Karpas-422 (cell line): ENCODE measurements at regions not wholly inside any gene's neighbourhood (a gene's known extent, or its start where the extent isn't known, plus 50 kb on each side); places are given as distances from the start of the nearest gene placed in this dataset.

Experiments used
- DNase-seq: peaks from one replicate; pipeline ENCODE4 v3.0.0-alpha.2; 2015
- H2AFZ ChIP-seq: fragments of 200-600 bp; sonication (generic); 2 replicates; pipeline ENCODE4 v1.6.1; 2014; ENCODE audit warnings: antibody characterized with exemption, low read length, mixed read lengths
- H3K27ac ChIP-seq: fragments of 200-600 bp; sonication (generic); 2 replicates; pipeline ENCODE4 v1.5.1; 2014; ENCODE audit warnings: mild to moderate bottlenecking, low read length, moderate library complexity
- H3K27me3 ChIP-seq: fragments of 200-600 bp; sonication (generic); 2 replicates; pipeline ENCODE4 v1.6.1; 2014; ENCODE audit warnings: low read length, mixed read lengths
- H3K36me3 ChIP-seq: fragments of 200-600 bp; sonication (generic); 2 replicates; pipeline ENCODE4 v1.6.1; 2014; ENCODE audit warnings: low read length, mixed read lengths; ENCODE audit not compliant: insufficient read depth
- H3K4me1 ChIP-seq: fragments of 200-600 bp; sonication (generic); 2 replicates; pipeline ENCODE4 v1.6.1; 2014; ENCODE audit warnings: mild to moderate bottlenecking, low read length, mixed read lengths
- H3K4me2 ChIP-seq: fragments of 200-600 bp; sonication (generic); 2 replicates; pipeline ENCODE4 v1.6.1; 2014; ENCODE audit warnings: low read length, low read depth, mild to moderate bottlenecking; ENCODE audit not compliant: poor library complexity, severe bottlenecking
- H3K4me3 ChIP-seq: fragments of 200-600 bp; sonication (generic); 2 replicates; pipeline ENCODE4 v1.5.1; 2014; ENCODE audit warnings: mild to moderate bottlenecking, antibody characterized with exemption, low read length, mixed read lengths
- H3K79me2 ChIP-seq: fragments of 200-600 bp; sonication (generic); 2 replicates; pipeline ENCODE4 v1.6.1; 2014; ENCODE audit warnings: mild to moderate bottlenecking, low read length, mixed read lengths
- H3K9ac ChIP-seq: fragments of 200-600 bp; sonication (generic); 2 replicates; pipeline ENCODE4 v1.6.0; 2014; ENCODE audit warnings: low read length
- H3K9me2 ChIP-seq: fragments of 200-600 bp; sonication (generic), shearing (Covaris generic); replicated peaks from 2 replicates; pipeline ENCODE4 v1.6.0; 2014; ENCODE audit warnings: mild to moderate bottlenecking, low read length, moderate library complexity; ENCODE audit not compliant: insufficient read depth
- H3K9me3 ChIP-seq: fragments of 300-700, 200-600 bp; sonication (generic); 2 replicates; pipeline ENCODE4 v1.6.1; 2014; ENCODE audit warnings: low read length, mixed read lengths
- H4K20me1 ChIP-seq: fragments of 200-600 bp; sonication (generic); 2 replicates; pipeline ENCODE4 v1.6.1; 2014; ENCODE audit warnings: mild to moderate bottlenecking, antibody characterized with exemption, low read length, low read depth; ENCODE audit not compliant: insufficient read depth

GRCh38 chrX:45731448-45731847 lies 530.8 kb upstream of the DIPK2B start:
- no peaks in the 10 kb centered on the region for H4K20me1 ChIP-seq
- H2AFZ ChIP-seq = no peak overlapping the region
- no peaks in the 10 kb centered on the region for H3K27me3 ChIP-seq
- no peak overlapping the region for H3K9ac ChIP-seq
- H3K4me1 ChIP-seq = no peaks in the 10 kb centered on the region
- no peak for DNase-seq
- no peak overlapping the region for H3K4me3 ChIP-seq
- no peaks in the 10 kb centered on the region for H3K79me2 ChIP-seq
- H3K9me3 ChIP-seq = no peaks in the 10 kb centered on the region
- no peak overlapping the region for H3K27ac ChIP-seq
- H3K4me2 ChIP-seq = no peak overlapping the region
- H3K9me2 ChIP-seq = no peaks in the 10 kb centered on the region
- H3K36me3 ChIP-seq = no peaks in the 10 kb centered on the region

- H4K20me1 ChIP-seq = no peaks in the 10 kb centered on the region
Measured at GRCh38 chrX:45727761-45728160, 527.1 kb upstream of the DIPK2B start.

GRCh38 chrX:45722471-45722870 lies 521.8 kb upstream of the DIPK2B start:
- Histone ChIP-seq H3K9me2 (no peaks in the 10 kb centered on the region), H3K27ac (no peak overlapping the region), H3K4me3 (no peak overlapping the region), H3K9me3 (no peaks in the 10 kb centered on the region), H3K36me3 (no peaks in the 10 kb centered on the region), H3K79me2 (no peaks in the 10 kb centered on the region), H3K4me2 (no peak overlapping the region), H3K9ac (no peak overlapping the region), H2AFZ (no peak overlapping the region), H4K20me1 (no peaks in the 10 kb centered on the region), H3K4me1 (no peaks in the 10 kb centered on the region), H3K27me3 (no peaks in the 10 kb centered on the region)
- DNase-seq = no peak

More at GRCh38 chrX:45727761-45728160, 527.1 kb upstream of the DIPK2B start:
- H3K9me2 ChIP-seq = no peaks in the 10 kb centered on the region
- no peaks in the 10 kb centered on the region for H3K4me1 ChIP-seq
- no peak overlapping the region for H2AFZ ChIP-seq
- H3K4me2 ChIP-seq = no peak overlapping the region
- no peak overlapping the region for H3K27ac ChIP-seq
- no peak for DNase-seq
- no peaks in the 10 kb centered on the region for H3K79me2 ChIP-seq
- H3K9me3 ChIP-seq = no peaks in the 10 kb centered on the region
- H3K36me3 ChIP-seq = no peaks in the 10 kb centered on the region
- H3K4me3 ChIP-seq = no peak overlapping the region
- no peaks in the 10 kb centered on the region for H3K27me3 ChIP-seq
- no peak overlapping the region for H3K9ac ChIP-seq

DNA sequence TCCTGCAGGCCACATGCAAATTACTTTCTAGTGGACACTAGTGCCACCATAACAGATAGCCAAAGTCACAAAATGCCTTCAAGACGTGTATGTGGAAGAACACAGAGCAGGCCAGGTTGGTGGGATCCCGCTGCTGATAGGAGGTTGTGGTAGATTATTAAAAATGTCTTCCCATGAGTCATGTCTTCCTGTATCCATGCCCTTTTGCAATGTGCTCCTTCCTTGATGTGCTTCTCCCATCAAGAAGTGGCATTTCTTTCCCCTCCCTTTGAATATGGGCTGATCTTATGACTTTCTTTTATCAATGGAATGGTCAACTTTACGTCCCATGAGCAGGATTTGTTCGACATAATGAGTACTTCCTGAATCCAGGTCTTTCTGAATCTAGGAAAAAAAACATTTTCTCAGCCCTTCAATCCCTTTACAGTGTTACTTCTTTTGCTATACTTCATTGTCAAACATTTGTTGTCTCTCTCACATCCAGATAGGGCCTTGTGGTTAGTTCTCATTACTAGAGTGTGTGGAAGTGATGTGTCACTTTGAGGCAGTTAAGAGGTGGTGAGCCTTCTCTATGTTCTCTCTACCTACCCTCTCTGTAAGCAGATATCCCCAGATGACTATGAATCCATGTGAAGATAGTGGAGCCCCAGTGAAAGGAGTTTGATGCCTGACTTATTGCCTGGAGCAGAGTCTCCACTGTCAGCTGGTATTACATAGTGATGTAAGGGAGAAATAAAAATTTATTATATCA lies 519.2 kb upstream of the DIPK2B start:
- H2AFZ ChIP-seq = no peak overlapping the region
- no peak overlapping the region for H3K4me2 ChIP-seq
- H3K9me3 ChIP-seq = no peaks in the 10 kb centered on the region
- H3K9ac ChIP-seq = no peak overlapping the region
- no peaks in the 10 kb centered on the region for H3K27me3 ChIP-seq
- no peaks in the 10 kb centered on the region for H4K20me1 ChIP-seq
- no peaks in the 10 kb centered on the region for H3K79me2 ChIP-seq
- no peaks in the 10 kb centered on the region for H3K36me3 ChIP-seq
- no peak overlapping the region for H3K4me3 ChIP-seq
- no peaks in the 10 kb centered on the region for H3K4me1 ChIP-seq
- H3K9me2 ChIP-seq = no peaks in the 10 kb centered on the region
- no peak for DNase-seq
- H3K27ac ChIP-seq = no peak overlapping the region

DNA sequence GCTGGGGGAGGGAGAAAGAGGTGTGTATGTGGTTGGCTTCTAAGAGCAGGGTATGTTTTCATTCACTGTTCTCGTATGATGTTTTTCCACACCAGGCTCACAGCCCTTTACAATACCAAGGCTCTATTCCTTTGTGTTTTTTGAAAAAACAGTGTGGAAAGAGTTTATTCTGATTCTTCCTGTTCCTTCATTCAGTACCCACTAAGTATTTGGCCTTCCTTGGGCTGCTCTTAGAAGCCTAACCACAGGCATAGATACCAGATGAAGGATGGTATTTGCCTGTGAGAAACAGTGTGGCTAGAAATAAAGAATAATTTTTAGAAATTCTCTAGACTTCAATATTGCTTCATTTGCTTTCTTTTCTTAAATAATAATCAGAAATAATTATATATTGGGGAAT lies 518.0 kb upstream of the DIPK2B start:
- no peaks in the 10 kb centered on the region for H3K9me3 ChIP-seq
- H3K79me2 ChIP-seq = no peaks in the 10 kb centered on the region
- no peak overlapping the region for H3K4me2 ChIP-seq
- no peaks in the 10 kb centered on the region for H3K36me3 ChIP-seq
- no peak overlapping the region for H3K9ac ChIP-seq
- no peak overlapping the region for H2AFZ ChIP-seq
- H3K27ac ChIP-seq = no peak overlapping the region
- DNase-seq = no peak
- H3K4me1 ChIP-seq = no peaks in the 10 kb centered on the region
- no peaks in the 10 kb centered on the region for H4K20me1 ChIP-seq
- no peak overlapping the region for H3K4me3 ChIP-seq
- no peaks in the 10 kb centered on the region for H3K27me3 ChIP-seq
- no peaks in the 10 kb centered on the region for H3K9me2 ChIP-seq

DNA sequence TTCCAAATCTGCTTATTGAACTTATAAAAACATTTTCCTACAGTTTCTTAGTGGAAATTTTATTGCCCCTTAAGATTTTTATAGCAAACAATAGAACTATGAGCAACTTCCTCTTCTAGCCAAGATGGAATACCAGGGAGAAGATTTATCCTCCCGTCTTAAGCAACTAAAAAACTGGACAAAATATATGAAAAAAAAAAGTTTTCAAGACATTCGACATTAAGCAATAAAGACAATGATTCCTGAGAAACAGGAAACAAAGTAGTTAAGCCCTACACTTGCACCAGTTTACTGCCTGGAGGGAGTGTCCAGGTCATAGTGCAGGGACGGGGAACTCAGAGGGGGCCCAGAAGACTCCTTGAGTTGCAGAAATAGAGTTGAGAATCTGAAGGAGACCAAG lies 516.1 kb upstream of the DIPK2B start:
- Histone ChIP-seq H3K79me2 (no peaks in the 10 kb centered on the region), H3K9me2 (no peaks in the 10 kb centered on the region), H3K4me3 (no peak overlapping the region), H3K27me3 (no peaks in the 10 kb centered on the region), H3K9me3 (no peaks in the 10 kb centered on the region), H3K4me2 (no peak overlapping the region), H3K36me3 (no peaks in the 10 kb centered on the region), H4K20me1 (no peaks in the 10 kb centered on the region), H3K27ac (no peak overlapping the region), H2AFZ (no peak overlapping the region), H3K9ac (no peak overlapping the region), H3K4me1 (no peaks in the 10 kb centered on the region)
- no peak for DNase-seq

GRCh38 chrX:45715748-45716147 lies 515.1 kb upstream of the DIPK2B start:
- Histone ChIP-seq H3K9me3 (no peaks in the 10 kb centered on the region), H3K9ac (no peak overlapping the region), H3K36me3 (no peaks in the 10 kb centered on the region), H3K4me3 (no peak overlapping the region), H2AFZ (no peak overlapping the region), H3K4me2 (no peak overlapping the region), H3K9me2 (no peaks in the 10 kb centered on the region), H3K27me3 (no peaks in the 10 kb centered on the region), H4K20me1 (no peaks in the 10 kb centered on the region), H3K27ac (no peak overlapping the region), H3K79me2 (no peaks in the 10 kb centered on the region), H3K4me1 (no peaks in the 10 kb centered on the region)
- no peak for DNase-seq

- no peaks in the 10 kb centered on the region for H3K79me2 ChIP-seq
- DNase-seq = no peak
- H2AFZ ChIP-seq = no peak overlapping the region
- no peaks in the 10 kb centered on the region for H3K4me1 ChIP-seq
- no peak overlapping the region for H3K9ac ChIP-seq
- H3K27me3 ChIP-seq = no peaks in the 10 kb centered on the region
- no peak overlapping the region for H3K4me2 ChIP-seq
- H4K20me1 ChIP-seq = no peaks in the 10 kb centered on the region
- H3K27ac ChIP-seq = no peak overlapping the region
- H3K4me3 ChIP-seq = no peak overlapping the region
- no peaks in the 10 kb centered on the region for H3K9me3 ChIP-seq
- H3K36me3 ChIP-seq = no peaks in the 10 kb centered on the region
- no peaks in the 10 kb centered on the region for H3K9me2 ChIP-seq
Measured at GRCh38 chrX:45714866-45715265, 514.2 kb upstream of the DIPK2B start.
